ENCODE measurements at regions not wholly inside any gene's neighbourhood (a gene's known extent, or its start where the extent isn't known, plus 50 kb on each side); places are given as distances from the start of the nearest gene placed in this dataset.
"Not testable (repeated sequence)": the region's sequence is repeated elsewhere in the genome, so short reads cannot be mapped to it uniquely, and the experiment has no call there.

- Mint-ChIP-seq H3K36me3 (ENCODE audit: low read depth) (no peaks in the 10 kb centered on the region), H3K4me1 (ENCODE audit: low read depth) (peaks cover 11% of the 10 kb centered on the region), H3K9me3 (peaks cover under 1% of the 10 kb centered on the region), H3K27ac (no peak overlapping the region), H3K4me3 (no peak overlapping the region), H3K27me3 (no peaks in the 10 kb centered on the region)
Observed at GRCh38 chr1:178572604-178573003, 59.7 kb downstream of the TEX35 start.

- Mint-ChIP-seq H3K4me1 (ENCODE audit: low read depth) (peaks cover 10% of the 10 kb centered on the region), H3K4me3 (no peak overlapping the region), H3K9me3 (no peaks in the 10 kb centered on the region), H3K36me3 (ENCODE audit: low read depth) (no peaks in the 10 kb centered on the region), H3K27me3 (no peaks in the 10 kb centered on the region), H3K27ac (no peak overlapping the region)
Observed at GRCh38 chr1:178573330-178573729, 60.4 kb downstream of the TEX35 start.

GRCh38 chr1:178574345-178574744 is 61.4 kb downstream of the TEX35 start:
- Mint-ChIP-seq H3K27me3 (no peaks in the 10 kb centered on the region), H3K4me3 (no peak overlapping the region), H3K4me1 (ENCODE audit: low read depth) (peaks cover 12% of the 10 kb centered on the region), H3K27ac (no peak overlapping the region), H3K9me3 (no peaks in the 10 kb centered on the region), H3K36me3 (ENCODE audit: low read depth) (no peaks in the 10 kb centered on the region)

DNA sequence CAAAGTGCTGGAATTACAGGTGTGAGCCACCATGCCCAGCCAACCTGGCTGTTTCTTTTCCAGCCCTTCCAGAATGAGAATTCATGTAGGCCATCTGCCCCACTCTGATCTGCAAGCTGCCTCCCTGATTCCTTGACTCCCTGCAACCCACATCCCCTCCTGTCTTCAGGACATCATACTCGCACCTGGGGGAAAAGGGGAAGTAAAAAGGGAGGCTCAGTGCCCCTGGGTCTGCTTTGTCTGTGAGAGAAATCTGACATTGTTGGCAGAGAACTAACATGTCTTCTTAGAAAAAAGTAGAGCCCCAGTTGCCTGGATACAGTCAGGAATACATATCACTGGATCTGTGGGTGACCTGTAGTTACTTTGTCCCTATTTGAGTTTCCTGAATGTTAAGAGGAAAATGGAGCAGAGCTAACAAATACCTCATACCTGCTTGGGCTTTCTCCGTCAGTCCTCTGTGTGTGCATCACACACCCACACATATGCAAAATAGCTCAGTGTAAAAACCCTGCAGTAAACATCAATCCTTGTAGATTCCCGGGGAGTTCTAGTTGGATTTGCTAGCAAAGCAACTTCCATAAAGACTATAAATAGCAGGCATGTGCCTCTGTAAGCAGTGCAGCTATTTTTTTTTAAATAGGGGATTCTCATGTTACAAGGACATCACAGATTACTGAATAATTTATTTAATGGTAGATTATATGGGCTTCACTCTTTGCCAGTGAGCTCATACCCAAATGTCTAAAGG is 62.9 kb downstream of the TEX35 start:
- Mint-ChIP-seq H3K27me3 (no peaks in the 10 kb centered on the region), H3K27ac (peak overlapping the region; percentile 14), H3K4me3 (no peak overlapping the region), H3K4me1 (ENCODE audit: low read depth) (peaks cover 12% of the 10 kb centered on the region), H3K36me3 (ENCODE audit: low read depth) (no peaks in the 10 kb centered on the region), H3K9me3 (no peaks in the 10 kb centered on the region)

DNA sequence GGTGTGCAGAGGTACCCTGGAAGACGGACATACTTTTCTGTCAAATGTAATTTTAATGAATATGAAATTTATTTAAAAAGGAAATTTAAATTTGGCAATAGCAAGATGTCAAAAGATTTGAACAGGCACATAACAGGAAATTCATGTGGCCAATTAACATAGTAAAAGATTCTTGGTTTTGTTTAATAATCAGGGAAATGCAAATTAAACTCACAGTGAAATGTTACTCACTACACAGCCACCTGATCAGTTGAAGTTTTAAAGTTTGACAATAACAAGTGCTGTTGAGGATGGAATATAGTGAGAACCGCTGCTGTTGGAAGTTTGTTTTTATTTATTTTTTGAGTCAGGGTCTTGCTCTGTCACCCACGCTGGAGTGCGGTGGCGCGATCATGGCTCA is 63.9 kb downstream of the TEX35 start:
- no peaks in the 10 kb centered on the region for H3K27me3 Mint-ChIP-seq
- H3K36me3 Mint-ChIP-seq (ENCODE audit: low read depth): no peaks in the 10 kb centered on the region
- H3K4me1 Mint-ChIP-seq (ENCODE audit: low read depth): peaks cover 12% of the 10 kb centered on the region
- H3K9me3 Mint-ChIP-seq: no peaks in the 10 kb centered on the region
- no peak overlapping the region for H3K4me3 Mint-ChIP-seq
- no peak overlapping the region for H3K27ac Mint-ChIP-seq

DNA sequence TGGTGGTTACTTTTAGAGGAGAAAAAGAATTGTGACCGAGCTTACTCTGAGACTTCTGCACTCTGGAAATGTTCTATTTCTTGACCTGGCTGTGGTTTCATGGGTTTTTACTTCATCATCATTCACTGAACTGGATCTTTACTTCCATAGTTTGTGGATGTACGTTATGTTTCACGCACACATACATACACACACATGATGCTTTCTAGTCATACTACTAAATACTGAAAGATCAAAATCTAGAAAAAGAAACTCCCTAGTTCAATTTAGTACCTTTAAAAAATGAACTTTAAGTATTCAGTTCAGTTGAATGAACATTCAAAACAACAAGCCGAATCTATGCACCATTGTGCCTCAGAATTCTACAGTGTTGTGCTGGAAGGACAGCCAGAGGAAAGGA is 65.0 kb downstream of the TEX35 start:
- Mint-ChIP-seq H3K36me3 (ENCODE audit: low read depth) (no peaks in the 10 kb centered on the region), H3K4me3 (no peak overlapping the region), H3K27ac (no peak overlapping the region), H3K9me3 (no peaks in the 10 kb centered on the region), H3K4me1 (ENCODE audit: low read depth) (peaks cover 12% of the 10 kb centered on the region), H3K27me3 (no peaks in the 10 kb centered on the region)

DNA sequence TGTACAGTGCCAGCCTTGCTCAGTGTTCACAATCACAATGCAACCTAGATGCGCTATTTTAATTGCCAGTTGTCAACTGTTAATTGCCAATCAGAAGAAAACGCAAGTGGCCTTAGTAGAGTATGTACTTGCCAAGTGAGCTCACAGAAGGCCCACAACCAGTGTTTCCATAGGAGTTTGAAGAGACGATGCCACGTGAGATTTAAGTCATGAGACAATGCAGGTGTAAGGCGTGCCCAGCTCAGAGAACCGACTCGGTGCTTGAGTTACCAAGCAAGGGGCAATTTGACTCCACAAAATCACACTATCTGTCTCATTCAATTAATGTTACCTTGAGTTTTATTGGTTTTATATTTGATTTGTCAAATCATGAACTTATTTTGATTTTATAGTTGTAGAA is 65.6 kb downstream of the TEX35 start:
- Mint-ChIP-seq H3K27ac (no peak overlapping the region), H3K4me3 (no peak overlapping the region), H3K27me3 (no peaks in the 10 kb centered on the region), H3K4me1 (ENCODE audit: low read depth) (peaks cover 12% of the 10 kb centered on the region), H3K36me3 (ENCODE audit: low read depth) (no peaks in the 10 kb centered on the region), H3K9me3 (no peaks in the 10 kb centered on the region)

- H3K4me1 Mint-ChIP-seq (ENCODE audit: low read depth): peaks cover 12% of the 10 kb centered on the region
- no peaks in the 10 kb centered on the region for H3K9me3 Mint-ChIP-seq
- peak overlapping the region; percentile 58 for H3K27ac Mint-ChIP-seq
- H3K36me3 Mint-ChIP-seq (ENCODE audit: low read depth): no peaks in the 10 kb centered on the region
- H3K27me3 Mint-ChIP-seq: no peaks in the 10 kb centered on the region
- no peak overlapping the region for H3K4me3 Mint-ChIP-seq
Observed at GRCh38 chr1:178579095-178579494, 66.2 kb downstream of the TEX35 start.

- Mint-ChIP-seq H3K27ac (peak overlapping the region; percentile 58), H3K4me3 (no peak overlapping the region), H3K4me1 (ENCODE audit: low read depth) (peaks cover 12% of the 10 kb centered on the region), H3K36me3 (ENCODE audit: low read depth) (no peaks in the 10 kb centered on the region), H3K27me3 (no peaks in the 10 kb centered on the region), H3K9me3 (no peaks in the 10 kb centered on the region)
Observed at GRCh38 chr1:178579562-178579961, 66.7 kb downstream of the TEX35 start.

- Mint-ChIP-seq H3K9me3 (no peaks in the 10 kb centered on the region), H3K4me1 (ENCODE audit: low read depth) (peaks cover 12% of the 10 kb centered on the region), H3K27ac (no peak overlapping the region)
Observed at GRCh38 chr1:178580096-178580495, 67.2 kb downstream of the TEX35 start.

GRCh38 chr1:178580876-178581275 is 68.0 kb downstream of the TEX35 start:
- H3K27me3 Mint-ChIP-seq: no peaks in the 10 kb centered on the region
- no peaks in the 10 kb centered on the region for H3K9me3 Mint-ChIP-seq
- H3K36me3 Mint-ChIP-seq (ENCODE audit: low read depth): no peaks in the 10 kb centered on the region
- H3K4me1 Mint-ChIP-seq (ENCODE audit: low read depth): peaks cover 10% of the 10 kb centered on the region
- H3K4me3 Mint-ChIP-seq: no peak overlapping the region
- H3K27ac Mint-ChIP-seq: no peak overlapping the region

More at GRCh38 chr1:178580096-178580495, 67.2 kb downstream of the TEX35 start:
- no peaks in the 10 kb centered on the region for H3K36me3 Mint-ChIP-seq (ENCODE audit: low read depth)
- H3K4me3 Mint-ChIP-seq: no peak overlapping the region
- H3K27me3 Mint-ChIP-seq: no peaks in the 10 kb centered on the region

DNA sequence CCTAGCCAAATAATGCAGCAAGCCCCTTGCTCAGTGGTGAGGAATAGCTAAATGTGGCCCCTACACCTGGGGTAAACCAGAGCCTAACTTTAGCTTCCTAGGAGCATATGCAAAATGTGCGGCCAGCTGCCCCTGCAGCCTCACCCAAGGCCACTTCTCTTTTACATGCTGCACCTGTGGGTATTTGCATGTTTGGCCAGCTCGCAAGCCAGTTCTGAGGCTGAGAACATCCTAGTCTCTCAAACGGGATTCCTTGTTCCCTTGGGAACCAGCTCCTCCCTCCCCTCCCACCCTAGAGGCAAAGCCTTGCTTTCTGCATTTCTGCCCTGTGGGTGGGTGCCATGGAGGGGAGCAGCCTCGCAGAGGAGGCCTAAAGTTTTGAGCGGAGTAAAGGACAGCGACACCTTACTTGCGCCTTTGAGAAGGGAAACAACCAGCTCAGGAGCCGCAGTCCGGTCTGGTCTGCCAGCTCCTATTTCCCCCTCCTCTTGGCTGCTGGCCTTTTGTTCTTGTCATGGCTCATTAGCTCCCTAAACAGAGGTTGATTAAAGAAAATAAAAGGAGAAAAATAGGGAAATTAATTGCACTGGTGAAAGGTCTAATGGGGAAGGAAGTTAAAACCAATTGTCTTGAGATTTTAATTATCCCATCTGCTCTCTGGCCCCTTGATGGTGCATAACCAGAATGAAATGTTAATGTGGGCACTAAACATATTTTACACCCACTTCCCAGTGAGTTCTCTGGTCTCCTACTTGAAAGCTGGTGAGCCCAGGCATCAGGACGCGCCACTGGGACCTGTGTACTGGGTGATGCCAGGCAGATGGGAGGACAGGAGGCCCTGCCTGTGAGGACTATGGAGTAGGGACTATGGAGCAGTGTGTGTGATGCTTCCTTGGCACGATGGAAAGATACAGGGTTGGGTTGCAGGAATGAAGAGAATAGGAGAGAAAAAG is 68.7 kb downstream of the TEX35 start:
- Mint-ChIP-seq H3K36me3 (ENCODE audit: low read depth) (no peaks in the 10 kb centered on the region), H3K27ac (peak overlapping the region; percentile 65), H3K4me3 (no peak overlapping the region), H3K4me1 (ENCODE audit: low read depth) (peaks cover 9% of the 10 kb centered on the region), H3K9me3 (no peaks in the 10 kb centered on the region), H3K27me3 (no peaks in the 10 kb centered on the region)

- H3K27ac Mint-ChIP-seq: no peak overlapping the region
- H3K27me3 Mint-ChIP-seq: peaks cover 12% of the 10 kb centered on the region
- H3K9me3 Mint-ChIP-seq: peaks cover 5% of the 10 kb centered on the region
- peaks cover 14% of the 10 kb centered on the region for H3K4me1 Mint-ChIP-seq (ENCODE audit: low read depth)
- no peak overlapping the region for H3K4me3 Mint-ChIP-seq
- no peaks in the 10 kb centered on the region for H3K36me3 Mint-ChIP-seq (ENCODE audit: low read depth)
Observed at GRCh38 chr1:178587096-178587495, 74.2 kb downstream of the TEX35 start.

DNA sequence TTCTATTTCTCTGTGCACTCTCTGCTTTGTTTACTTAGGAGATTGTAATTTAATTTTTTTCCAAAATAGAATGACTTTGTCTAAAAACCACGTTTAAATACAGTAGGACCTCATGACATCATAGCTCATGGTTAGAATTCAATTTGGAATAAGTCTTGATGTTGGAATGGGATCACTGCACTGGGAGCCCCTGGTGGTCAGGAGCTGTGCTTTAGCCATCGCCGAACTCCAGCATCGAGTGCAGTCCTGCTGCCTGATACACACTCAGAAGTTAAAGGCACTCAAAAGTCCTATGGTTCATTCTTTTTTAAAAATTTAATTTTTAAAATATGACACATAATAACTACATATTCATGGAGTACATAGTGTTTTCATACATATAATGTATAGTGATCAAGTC is 75.1 kb downstream of the TEX35 start:
- Mint-ChIP-seq H3K4me1 (ENCODE audit: low read depth) (peaks cover 14% of the 10 kb centered on the region), H3K4me3 (no peak overlapping the region), H3K9me3 (peaks cover 5% of the 10 kb centered on the region), H3K27me3 (peaks cover 12% of the 10 kb centered on the region), H3K36me3 (ENCODE audit: low read depth) (no peaks in the 10 kb centered on the region), H3K27ac (no peak overlapping the region)

- H3K4me3 Mint-ChIP-seq; H3K9me3 Mint-ChIP-seq; H3K36me3 Mint-ChIP-seq (ENCODE audit: low read depth); H3K27ac Mint-ChIP-seq: not testable (repeated sequence)
- peaks cover 13% of the 10 kb centered on the region for H3K4me1 Mint-ChIP-seq (ENCODE audit: low read depth)
- peaks cover 12% of the 10 kb centered on the region for H3K27me3 Mint-ChIP-seq
Observed at GRCh38 chr1:178589042-178589441, 76.1 kb downstream of the TEX35 start.

Data from stimulated activated naive CD8-positive, alpha-beta T cell treated with anti-CD3 and anti-CD28 coated beads, Interleukin-15, Interleukin-2, amounts not matched to agents 100 ng/mL and 50 ng/mL, for 24 hours (primary cell).